HG02588 (cell line): ENCODE measurements at regions not wholly inside any gene's neighbourhood (a gene's known extent, or its start where the extent isn't known, plus 50 kb on each side); places are given as distances from the start of the nearest gene placed in this dataset.

Experiments
- ATAC-seq: cut with Tn5 transposase; IDR thresholded peaks from one replicate; pipeline ENCODE4 v1.9.1; 2021; ENCODE audit warnings: mild to moderate bottlenecking, moderate library complexity; ENCODE audit not compliant: unreplicated experiment

DNA sequence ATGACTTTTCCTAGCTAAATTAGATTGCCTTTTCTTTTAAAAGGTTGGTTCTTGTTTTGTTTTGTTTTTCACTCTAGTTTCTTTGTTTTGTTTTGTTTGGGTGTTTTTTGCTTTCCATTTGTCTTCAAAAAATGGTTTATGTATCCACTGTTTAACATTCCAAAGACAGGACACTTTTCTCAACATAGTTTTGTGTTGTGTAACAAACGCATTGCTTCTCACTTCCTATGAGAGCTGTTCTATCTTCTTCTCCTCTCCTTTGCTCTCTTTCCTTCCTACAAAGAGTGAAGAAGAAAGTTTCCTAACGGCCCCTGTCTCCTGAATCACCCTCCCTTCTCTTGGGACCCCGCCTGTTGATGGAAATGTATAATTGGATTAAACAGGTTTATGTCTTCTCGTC, 539.7 kb downstream of the ACTL7B start:
- ATAC-seq = no peak

DNA sequence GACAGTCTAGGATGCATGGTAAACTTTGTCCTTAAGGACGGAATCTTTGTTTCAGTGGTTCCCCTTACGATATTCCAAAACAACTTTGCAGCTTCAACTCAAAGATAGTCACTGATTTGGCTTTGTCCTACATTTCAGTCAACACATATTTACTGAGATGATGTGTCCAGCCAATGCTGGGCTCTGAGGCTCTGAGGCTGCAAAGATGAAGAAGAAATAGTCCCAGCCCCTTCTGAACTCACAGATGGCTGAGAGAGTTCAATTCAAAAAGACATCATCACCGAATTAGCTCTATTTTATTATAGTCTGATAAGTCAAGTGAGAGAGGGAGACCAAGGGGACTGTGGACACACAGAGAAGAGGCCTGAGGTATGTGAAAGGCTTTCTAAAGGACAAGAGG, 544.0 kb downstream of the ACTL7B start:
- no peak for ATAC-seq

DNA sequence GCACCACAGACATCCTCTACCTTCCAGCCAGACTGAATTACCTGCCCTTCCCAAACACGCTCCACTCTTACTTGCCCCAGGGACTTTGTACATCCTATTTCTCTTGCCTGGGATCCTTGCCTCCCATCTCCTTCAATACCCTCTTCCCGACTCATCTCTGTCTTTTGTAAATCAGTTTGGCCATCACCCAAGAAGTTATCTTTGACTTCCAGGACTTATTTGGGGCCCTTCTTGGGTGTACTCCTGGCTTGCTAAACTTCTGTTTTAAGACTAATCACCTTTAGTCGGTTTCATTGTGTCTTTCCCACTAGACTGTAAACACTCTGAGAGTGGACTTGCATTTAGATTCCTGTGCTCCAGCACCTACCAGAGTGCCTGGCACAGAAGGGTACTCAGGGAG, 545.6 kb downstream of the ACTL7B start:
- ATAC-seq = no peak

DNA sequence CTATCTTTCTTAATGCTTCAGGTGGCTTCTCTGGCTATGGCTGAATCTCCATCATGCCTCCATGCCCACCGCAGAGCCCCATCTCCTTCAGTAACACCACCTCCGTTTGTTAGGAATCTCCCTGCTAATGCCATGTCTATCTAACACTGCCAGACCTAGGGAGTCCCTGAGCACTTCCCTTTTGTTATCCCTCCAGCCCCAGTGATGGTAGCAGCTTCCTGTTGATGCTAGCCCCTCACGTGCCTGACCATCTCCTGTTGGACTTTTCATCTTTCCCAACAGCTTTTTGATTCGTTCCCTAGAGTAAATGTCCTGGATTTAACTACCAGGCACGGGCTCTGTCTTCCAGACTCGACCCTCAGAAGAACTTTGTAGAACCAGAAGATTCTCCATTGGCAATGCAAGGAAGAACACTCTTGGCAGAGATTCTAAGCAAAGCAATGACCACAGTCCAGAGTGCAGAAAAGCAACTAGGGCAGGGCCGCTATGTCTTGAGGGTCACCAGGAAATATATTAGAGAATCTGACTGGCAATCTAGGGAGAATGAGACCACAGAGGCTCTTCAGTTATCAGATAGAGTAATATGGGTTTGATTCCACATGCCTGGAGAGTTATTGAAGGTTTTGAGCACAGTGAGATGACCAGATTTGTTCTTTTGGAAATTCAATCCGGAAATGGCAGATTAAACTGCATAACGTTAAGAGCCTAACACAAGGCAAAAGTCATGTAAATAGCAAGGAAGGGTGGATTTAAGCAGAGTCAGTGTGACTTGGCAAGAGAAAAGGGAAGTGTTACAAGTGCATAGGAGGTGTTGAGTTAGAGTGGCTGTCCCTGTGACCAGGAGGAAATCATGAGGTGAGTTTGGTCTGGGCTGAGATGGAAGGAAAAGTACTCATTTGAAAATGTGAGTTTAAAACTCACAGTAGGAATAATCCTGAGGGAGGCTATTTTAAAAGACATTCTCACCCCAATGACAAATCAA, 555.2 kb downstream of the ACTL7B start:
- no peak for ATAC-seq

DNA sequence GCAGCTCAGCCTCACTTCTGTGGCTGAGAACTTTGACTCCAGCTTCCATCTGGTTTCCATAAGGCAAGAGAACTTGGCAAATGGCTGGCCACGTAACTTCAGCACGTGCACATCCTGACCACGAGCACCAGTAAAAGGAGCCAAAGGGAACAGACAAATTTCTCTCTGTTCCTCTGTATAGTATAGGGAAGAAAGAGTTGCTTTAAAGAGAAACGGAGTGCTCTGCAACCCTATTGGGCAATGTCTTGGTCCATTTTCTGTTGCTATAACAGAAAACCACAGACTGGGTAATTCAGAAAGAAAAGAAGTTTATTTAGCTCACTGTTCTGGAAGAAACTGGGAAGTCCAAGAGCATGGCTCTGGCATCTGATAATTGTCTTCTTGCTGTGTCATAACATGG, 558.7 kb downstream of the ACTL7B start:
- ATAC-seq = no peak

DNA sequence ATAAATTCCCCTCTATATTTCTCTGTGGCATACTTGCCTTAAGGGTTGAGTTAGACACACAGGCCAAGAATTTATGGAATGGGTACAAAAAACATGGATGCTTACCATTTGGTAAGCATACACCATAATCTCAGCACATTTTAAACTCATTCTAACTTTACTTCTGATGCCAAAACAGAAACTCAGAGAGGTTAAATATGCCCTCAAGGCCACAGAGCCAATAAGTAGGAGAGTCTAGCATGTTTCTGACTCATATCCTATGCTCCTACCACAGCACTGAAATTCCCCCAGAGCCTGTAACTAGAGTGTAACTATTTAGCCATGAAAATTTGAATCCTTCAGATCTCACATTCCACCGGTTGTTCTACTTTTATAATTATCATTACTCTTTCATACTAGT, 559.7 kb downstream of the ACTL7B start:
- ATAC-seq = no peak

DNA sequence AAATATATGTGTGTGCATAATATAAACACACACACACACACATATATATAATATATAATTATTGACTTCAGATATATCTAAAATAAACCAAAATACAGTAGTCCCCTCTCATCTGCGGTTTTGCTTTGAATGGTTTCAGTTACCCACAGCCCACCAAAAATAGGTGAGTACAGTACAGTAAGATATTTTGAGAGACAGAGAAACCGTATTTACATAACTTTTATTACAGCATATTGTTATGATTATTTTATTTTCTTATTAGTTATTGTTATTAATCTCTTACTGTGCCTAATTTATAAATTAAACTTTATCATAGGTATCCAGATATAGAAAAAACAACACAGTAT, 564.2 kb downstream of the ACTL7B start:
- ATAC-seq = no peak

DNA sequence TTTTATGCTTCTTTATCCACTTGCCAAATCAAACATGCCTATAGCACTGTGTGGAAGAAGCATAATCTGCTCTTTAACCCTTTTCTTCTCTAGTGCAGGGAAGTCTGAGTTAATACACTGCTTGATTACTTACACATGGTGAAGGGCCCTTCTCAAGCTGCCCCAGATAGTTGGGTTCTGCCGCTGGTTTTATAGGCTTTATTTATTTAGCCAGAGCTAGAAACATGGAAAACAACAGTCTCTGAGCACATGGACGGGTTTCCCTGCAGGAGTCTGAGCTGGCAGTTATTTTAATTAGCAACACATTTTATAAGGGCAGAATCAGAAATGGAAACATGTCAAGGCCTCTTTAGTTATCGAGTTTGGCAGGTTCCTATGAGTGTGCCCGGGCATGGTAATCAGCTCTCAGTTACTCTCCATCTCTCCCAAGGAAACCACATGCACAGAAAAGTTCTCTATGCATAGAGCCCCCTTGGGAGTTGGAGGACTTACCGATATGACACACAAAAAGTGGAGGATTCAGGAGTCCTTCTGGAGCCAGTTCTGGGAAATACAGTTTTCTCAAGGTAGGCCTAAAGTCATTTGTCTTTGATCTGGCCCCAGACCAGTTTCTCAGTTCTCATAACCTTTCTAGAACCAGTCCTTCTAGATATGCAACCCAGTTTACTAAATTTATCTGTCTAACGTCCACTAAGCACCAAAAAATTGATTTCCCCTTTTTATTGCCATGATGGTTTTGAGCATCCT, 564.8 kb downstream of the ACTL7B start:
- no peak for ATAC-seq

DNA sequence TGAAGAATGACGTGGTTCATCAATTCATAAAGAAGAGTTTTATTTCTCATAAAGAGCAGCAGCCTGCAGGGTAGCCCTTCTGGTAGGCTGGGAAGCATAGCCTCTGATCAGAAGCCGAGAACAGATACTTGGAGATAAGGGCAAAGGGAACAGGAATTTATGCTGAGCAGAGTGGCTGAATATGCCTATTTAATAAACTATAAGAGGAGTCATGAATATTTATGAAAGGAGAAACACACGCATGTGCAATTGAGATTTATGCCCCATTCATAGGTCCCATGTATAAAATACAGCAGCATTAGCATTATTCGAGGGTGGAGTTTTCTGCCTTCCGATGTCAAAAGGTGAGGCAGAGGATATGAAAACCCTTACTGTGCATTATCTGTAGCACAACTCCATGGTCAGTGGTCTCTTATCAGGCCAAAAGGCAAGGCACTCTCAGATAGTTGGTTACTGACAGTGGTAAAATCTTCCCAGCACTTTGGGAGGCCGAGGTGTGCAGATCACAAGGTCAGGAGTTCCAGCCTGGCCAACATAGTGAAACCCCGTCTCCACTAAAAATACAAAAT, 569.1 kb downstream of the ACTL7B start:
- ATAC-seq = no peak

DNA sequence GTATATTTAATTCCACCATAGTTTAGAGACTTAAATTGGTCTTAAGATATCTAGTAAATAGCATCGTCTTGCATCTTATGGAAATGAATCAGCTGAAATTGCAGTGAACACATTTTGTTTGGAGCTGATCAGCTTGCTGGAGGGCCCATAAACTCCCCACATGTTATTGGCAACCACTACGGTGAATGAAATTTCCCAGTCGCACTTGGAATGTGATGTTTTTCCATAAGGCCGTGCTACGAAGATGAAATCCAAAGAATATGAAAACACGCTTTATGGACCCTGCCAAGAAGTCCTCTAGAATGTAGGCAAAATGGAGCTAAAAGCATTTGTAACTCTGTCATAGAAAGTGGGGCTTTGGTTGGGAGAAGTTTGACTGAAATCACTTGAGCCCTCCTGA, 572.1 kb downstream of the ACTL7B start:
- ATAC-seq = no peak

DNA sequence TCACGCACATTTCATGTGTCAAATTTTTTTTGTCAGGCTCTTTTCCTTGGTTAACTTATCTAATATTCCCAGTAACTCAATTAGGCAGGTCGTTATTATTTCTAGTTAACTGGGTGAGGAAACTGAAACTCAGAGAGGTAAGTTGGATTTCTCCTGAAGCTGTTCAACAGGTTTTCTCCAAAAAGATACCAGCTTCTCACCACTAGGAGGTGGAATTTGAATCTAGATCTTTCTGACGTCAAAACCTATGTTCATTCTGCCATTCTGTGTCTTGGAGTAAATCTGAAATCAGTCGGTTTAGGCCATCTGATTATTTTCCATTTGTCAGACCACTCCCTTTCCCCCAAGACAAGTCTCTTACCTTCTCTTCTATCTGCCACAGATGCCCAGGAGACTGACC, 572.9 kb downstream of the ACTL7B start:
- ATAC-seq = no peak

DNA sequence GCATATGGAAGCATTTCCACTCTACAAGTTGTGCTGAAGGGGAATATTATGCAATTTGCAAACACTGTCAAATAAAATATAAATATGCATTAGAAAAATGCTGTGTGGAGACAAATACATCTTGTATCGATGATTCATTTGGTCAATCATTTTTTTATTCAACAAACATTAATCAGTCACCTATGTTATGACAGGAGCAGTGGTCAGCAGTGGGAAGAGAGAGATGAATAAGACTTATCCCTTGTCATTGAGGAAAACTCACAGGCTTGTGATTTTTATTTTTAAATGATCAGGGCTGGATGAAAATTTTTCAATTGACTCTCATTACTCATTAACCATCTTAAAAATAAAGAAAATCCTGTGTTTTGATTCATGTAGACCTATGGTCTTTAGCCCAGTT, 574.1 kb downstream of the ACTL7B start:
- ATAC-seq = no peak

DNA sequence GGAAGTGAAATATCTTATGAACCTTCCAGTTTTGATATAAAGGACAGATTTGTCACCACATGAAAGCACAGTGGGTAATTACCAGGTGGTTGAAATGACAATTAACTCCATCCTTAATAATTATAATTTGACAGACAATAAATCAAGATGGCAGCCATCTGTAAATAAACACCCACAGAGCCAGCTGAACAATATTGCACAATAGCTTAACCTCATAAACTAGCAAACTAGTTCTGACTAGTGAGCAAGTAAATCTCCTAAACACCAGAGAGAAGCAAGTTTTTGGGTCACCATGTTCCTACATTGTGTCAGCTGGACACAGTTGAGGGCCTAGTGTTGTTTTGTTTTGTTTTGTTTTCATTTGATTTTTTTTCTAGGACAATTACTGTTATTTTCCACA, 577.4 kb downstream of the ACTL7B start:
- no peak for ATAC-seq

DNA sequence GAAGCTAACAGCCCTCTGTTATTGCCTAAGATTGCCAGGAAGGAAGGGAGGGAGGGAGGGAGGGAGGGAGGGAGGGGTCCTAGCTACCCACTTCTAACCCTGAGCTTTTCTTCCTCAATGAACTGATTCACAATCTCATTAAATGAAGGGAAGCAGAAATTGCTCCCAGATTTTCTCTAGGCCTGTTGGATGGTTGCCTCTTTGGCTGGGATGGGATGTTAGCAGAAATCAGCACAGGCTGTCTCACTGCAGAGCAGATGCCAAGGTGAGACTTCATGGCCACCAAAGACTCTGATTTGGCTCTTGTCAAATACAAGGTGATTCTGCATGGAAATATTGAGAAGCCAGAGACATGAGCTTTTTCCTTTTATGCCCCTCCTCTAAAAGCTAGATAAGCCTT, 578.6 kb downstream of the ACTL7B start:
- ATAC-seq = no peak

DNA sequence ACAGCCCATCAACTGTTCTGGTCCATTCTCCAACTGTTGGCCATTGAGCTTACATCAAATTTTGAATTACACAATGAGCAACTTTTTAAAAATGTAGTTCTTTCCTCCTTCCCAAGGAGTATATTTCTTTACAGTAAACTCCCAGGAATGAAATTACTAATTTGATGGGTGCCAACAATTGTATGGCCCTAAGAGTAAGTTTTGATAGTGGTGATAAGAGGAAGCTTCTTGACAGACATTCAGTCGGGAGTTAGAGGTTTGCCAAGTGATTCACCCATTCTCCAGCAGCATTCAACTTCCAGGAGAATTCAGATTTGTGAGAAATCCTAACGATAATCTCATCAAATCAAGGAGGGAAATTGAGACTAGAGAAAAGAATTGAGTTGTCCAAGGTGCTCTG, 579.9 kb downstream of the ACTL7B start:
- ATAC-seq = no peak

DNA sequence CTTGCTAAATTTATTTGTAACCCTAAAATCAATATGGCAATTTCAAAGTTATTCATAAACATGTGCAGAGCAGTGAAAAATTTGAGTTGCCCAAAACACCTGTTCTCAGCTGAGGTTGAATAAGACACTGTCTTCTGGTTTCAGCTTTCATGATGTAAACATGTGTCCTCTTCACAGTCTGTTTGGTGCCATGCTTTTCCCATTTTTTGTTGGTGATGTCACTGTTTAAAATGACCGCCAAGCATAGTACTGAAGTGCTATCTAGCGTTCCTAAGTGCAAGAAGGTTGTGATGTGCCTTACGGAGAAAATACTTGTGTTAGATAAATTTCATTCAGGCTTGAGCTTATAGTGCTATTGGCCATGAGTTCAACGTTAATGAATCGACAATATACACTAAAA, 580.8 kb downstream of the ACTL7B start:
- no peak for ATAC-seq

DNA sequence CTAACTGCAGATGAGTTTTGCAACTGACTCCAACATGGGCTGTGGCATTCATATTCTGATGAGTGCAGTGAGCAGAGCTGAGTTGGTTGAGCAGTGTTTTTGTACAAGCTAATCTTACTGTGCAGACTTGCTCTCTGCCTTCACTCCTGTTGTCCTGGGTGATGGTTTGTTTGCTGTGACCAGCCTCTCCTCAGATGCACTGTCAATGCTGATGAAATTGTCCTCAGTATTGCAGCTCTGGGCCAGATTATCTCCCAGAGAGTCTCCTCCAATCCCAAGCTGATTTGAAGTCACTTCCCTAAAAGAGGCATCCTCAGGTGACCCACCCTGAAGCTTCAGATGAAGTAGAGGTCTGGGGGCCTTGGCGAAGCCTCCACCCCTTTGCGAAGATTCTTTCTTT, 581.8 kb downstream of the ACTL7B start:
- no peak for ATAC-seq

DNA sequence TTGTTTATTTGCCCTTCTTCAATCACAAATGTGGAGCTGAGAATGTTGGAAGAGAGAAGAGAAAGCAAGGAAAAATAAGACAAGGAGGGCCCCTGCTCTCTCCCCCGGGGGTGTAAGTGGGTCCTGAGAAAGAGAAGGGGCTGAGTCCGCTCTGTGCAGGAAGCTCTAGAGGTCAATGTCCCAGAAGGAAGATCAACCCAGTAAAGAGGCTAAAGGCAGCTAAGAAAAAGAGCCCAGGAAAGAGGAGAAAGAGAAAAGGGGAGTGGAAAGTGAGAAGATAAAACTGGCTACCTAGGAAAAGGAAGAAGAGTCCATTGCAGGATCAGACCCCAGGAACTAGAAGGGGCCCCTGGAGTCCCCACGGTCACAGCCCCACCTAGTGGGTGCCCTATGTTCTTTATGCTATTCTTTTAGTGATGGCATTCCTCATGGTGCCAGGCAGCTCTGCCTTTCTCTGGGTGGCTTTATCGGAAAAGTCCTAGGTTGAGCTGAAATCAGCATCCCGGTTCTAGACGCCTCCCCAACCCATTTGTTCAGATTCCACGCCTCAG, 583.4 kb downstream of the ACTL7B start:
- no peak for ATAC-seq

DNA sequence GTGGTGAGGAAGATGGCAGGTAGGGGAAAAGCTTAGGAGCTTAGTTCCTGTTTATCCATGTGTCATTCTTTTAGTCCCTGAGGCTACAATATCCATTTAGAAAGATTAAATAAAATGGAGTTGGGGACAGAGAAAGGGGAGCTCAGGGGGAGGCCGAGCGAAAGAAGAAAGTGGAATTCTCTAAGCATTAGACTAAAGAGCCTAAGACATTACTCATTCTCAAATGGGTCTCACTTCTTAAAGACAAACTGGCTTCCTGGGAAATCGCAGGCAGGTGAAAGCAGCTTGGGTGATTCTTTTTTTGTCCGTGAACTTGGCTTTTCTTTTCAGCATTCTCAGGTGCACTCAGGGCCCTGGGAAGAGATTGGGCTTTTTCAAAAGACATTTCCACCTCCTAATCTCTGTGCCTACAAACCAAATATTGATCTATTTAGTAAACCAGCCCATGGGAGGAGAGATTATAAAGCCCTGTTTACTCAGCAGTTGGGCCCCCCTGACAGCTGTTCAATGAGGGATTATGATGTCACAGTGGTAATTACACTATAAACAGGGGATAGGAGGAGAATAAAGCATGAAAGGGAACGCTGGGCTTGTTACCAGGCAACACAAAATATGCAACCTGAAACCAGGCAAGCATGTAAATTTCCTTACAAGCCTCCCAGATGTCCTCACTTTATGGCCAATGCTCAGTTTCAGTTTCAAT, 584.0 kb downstream of the ACTL7B start:
- no peak for ATAC-seq

DNA sequence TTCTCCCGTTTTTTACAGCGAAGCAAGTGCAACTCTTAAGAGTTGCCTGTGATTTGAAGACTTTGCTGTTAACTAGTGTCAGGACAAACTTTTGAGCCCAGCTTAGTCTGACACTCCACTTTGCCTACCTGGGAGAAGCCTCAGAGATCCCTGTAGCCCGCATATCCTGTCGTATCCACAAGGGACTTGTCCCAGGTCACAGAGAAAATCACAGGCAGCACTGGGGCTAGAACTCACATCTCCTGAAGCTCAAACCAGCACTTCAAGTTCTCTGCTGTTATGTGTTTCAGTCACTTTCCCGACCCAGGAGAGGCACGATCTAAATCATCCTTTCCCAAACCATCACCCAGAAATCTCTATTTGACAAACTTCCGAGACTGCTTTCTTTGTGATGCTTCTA, 584.5 kb downstream of the ACTL7B start:
- ATAC-seq = no peak

DNA sequence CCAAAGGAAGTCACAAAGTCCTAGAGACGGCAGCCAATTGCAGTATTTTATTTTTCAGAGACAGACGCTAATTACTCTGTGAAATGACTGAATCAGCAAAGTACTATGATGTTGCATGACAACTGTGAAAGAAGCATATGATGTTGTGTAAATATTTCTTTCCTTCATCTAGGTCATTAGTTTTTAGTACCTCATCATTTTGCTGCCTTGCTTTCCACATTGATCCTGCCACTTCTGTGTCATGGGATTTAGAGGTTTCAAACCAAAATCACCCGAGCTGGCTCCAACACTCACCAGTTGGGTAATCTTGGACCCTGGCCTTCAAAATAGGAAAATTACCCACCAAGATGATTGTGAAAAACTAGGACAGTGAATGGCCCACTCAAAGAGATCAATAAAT, 585.2 kb downstream of the ACTL7B start:
- no peak for ATAC-seq
